Skeletal muscle tissue (tissue), 3 donors: ENCODE measurements at regions not wholly inside any gene's neighbourhood (a gene's known extent, or its start where the extent isn't known, plus 50 kb on each side); places are given as distances from the start of the nearest gene placed in this dataset.

Experiments used
- H3K27ac ChIP-seq: one replicate; pipeline ENCODE4 v1.7.0; 2013; ENCODE audit warnings: mild to moderate bottlenecking, low read depth, low read length, inconsistent platforms
- H3K27me3 ChIP-seq, 3 donors: one replicate each; pipeline ENCODE4 v1.7.0; 2013; ENCODE audit warnings: low read length in 3 of 3; ENCODE audit not compliant: control insufficient read depth in 3 of 3, insufficient read depth in 3 of 3
- H3K36me3 ChIP-seq, 3 donors: one replicate each; pipeline ENCODE4 v1.7.0; 2013; ENCODE audit warnings: low read length in 3 of 3; ENCODE audit not compliant: control insufficient read depth in 3 of 3, insufficient read depth in 3 of 3
- H3K4me1 ChIP-seq, 3 donors: one replicate each; pipeline ENCODE4 v1.7.0; 2013; ENCODE audit warnings: low read length in 3 of 3, mild to moderate bottlenecking in 3 of 3; ENCODE audit not compliant: control insufficient read depth in 3 of 3, insufficient read depth in 3 of 3
- H3K4me3 ChIP-seq, 3 donors: one replicate each; pipeline ENCODE4 v1.7.0; 2013; ENCODE audit warnings: low read length in 3 of 3
- H3K9ac ChIP-seq, 3 donors: one replicate each; pipeline ENCODE4 v1.7.0; 2013; ENCODE audit warnings: low read length in 3 of 3, mild to moderate bottlenecking in 3 of 3, moderate library complexity in 2 of 3, low read depth in 1 of 3
- H3K9me3 ChIP-seq, 3 donors: one replicate each; pipeline ENCODE4 v1.7.0; 2013; ENCODE audit warnings: low read length in 3 of 3; ENCODE audit not compliant: control insufficient read depth in 3 of 3
- donor health status: Osteomylitis.

- peak overlapping the region; percentile 75 for H3K27ac ChIP-seq
Observed at GRCh38 chr4:23368081-23368697, 521.7 kb downstream of the PPARGC1A start.

GRCh38 chr4:23366557-23366906, 523.3 kb downstream of the PPARGC1A start:
- no peak overlapping the region for H3K9ac ChIP-seq
- H3K4me1 ChIP-seq: peaks cover 20 to 43% (median 33%) of the 10 kb centered on the region in 3 donors
- H3K27ac ChIP-seq: no peak overlapping the region
- no peaks in the 10 kb centered on the region for H3K36me3 ChIP-seq
- H3K9me3 ChIP-seq: no peaks in the 10 kb centered on the region
- no peaks in the 10 kb centered on the region for H3K27me3 ChIP-seq
- no peak overlapping the region for H3K4me3 ChIP-seq

More at GRCh38 chr4:23368081-23368697, 521.7 kb downstream of the PPARGC1A start:
- H3K4me3 ChIP-seq: no peak overlapping the region
- no peaks in the 10 kb centered on the region for H3K9me3 ChIP-seq
- H3K9ac ChIP-seq: no peak overlapping the region
- no peaks in the 10 kb centered on the region for H3K27me3 ChIP-seq
- no peaks in the 10 kb centered on the region for H3K36me3 ChIP-seq
- peaks cover 16 to 38% (median 30%) of the 10 kb centered on the region in 3 donors for H3K4me1 ChIP-seq

GRCh38 chr4:23365871-23366556, 523.8 kb downstream of the PPARGC1A start:
- Histone ChIP-seq H3K27ac (no peak overlapping the region), H3K9me3 (no peaks in the 10 kb centered on the region), H3K4me3 (no peak overlapping the region), H3K9ac (no peak overlapping the region), H3K27me3 (no peaks in the 10 kb centered on the region), H3K36me3 (no peaks in the 10 kb centered on the region), H3K4me1 (peaks cover 24 to 43% (median 35%) of the 10 kb centered on the region in 3 donors)

- no peaks in the 10 kb centered on the region for H3K36me3 ChIP-seq
- H3K9ac ChIP-seq: no peak overlapping the region
- H3K27me3 ChIP-seq: no peaks in the 10 kb centered on the region
- H3K9me3 ChIP-seq: no peaks in the 10 kb centered on the region
- H3K27ac ChIP-seq: no peak overlapping the region
- peaks cover 17 to 36% (median 28%) of the 10 kb centered on the region in 3 donors for H3K4me1 ChIP-seq
- no peak overlapping the region for H3K4me3 ChIP-seq
Observed at GRCh38 chr4:23365086-23365485, 524.8 kb downstream of the PPARGC1A start.

GRCh38 chr4:23364167-23364566, 525.7 kb downstream of the PPARGC1A start:
- H3K9me3 ChIP-seq: no peaks in the 10 kb centered on the region
- no peaks in the 10 kb centered on the region for H3K36me3 ChIP-seq
- H3K4me1 ChIP-seq: peaks cover 12 to 27% (median 22%) of the 10 kb centered on the region in 3 donors
- no peak overlapping the region for H3K9ac ChIP-seq
- no peak overlapping the region for H3K4me3 ChIP-seq
- H3K27ac ChIP-seq: no peak overlapping the region
- no peaks in the 10 kb centered on the region for H3K27me3 ChIP-seq

GRCh38 chr4:23361453-23361852, 528.4 kb downstream of the PPARGC1A start:
- H3K27ac ChIP-seq: no peak overlapping the region
- no peaks in the 10 kb centered on the region for H3K27me3 ChIP-seq
- H3K9ac ChIP-seq: no peak overlapping the region
- H3K9me3 ChIP-seq: no peaks in the 10 kb centered on the region
- H3K4me1 ChIP-seq: peaks cover 9 to 16% (median 13%) of the 10 kb centered on the region in 3 donors
- H3K4me3 ChIP-seq: no peak overlapping the region
- H3K36me3 ChIP-seq: no peaks in the 10 kb centered on the region

- H3K4me3 ChIP-seq: no peak overlapping the region
- H3K27me3 ChIP-seq: no peaks in the 10 kb centered on the region
- H3K36me3 ChIP-seq: no peaks in the 10 kb centered on the region
- H3K9ac ChIP-seq: no peak overlapping the region
- peaks cover 9 to 16% (median 13%) of the 10 kb centered on the region in 3 donors for H3K4me1 ChIP-seq
- no peaks in the 10 kb centered on the region for H3K9me3 ChIP-seq
- no peak overlapping the region for H3K27ac ChIP-seq
Observed at GRCh38 chr4:23360718-23361117, 529.1 kb downstream of the PPARGC1A start.

GRCh38 chr4:23355258-23355657, 534.6 kb downstream of the PPARGC1A start:
- no peaks in the 10 kb centered on the region for H3K36me3 ChIP-seq
- H3K4me3 ChIP-seq: no peak overlapping the region
- H3K27me3 ChIP-seq: no peaks in the 10 kb centered on the region
- no peaks in the 10 kb centered on the region for H3K9me3 ChIP-seq
- no peaks in the 10 kb centered on the region for H3K4me1 ChIP-seq
- H3K9ac ChIP-seq: no peak overlapping the region
- H3K27ac ChIP-seq: no peak overlapping the region

GRCh38 chr4:23353200-23353599, 536.6 kb downstream of the PPARGC1A start:
- Histone ChIP-seq H3K4me1 (no peaks in the 10 kb centered on the region), H3K4me3 (no peak overlapping the region), H3K36me3 (no peaks in the 10 kb centered on the region), H3K9ac (no peak overlapping the region), H3K27ac (no peak overlapping the region), H3K27me3 (no peaks in the 10 kb centered on the region), H3K9me3 (no peaks in the 10 kb centered on the region)

GRCh38 chr4:23348789-23349498, 540.9 kb downstream of the PPARGC1A start:
- Histone ChIP-seq H3K27ac (no peak overlapping the region), H3K4me1 (no peaks in the 10 kb centered on the region), H3K9me3 (no peaks in the 10 kb centered on the region), H3K4me3 (no peak overlapping the region), H3K27me3 (no peaks in the 10 kb centered on the region), H3K36me3 (no peaks in the 10 kb centered on the region), H3K9ac (no peak overlapping the region)
